T-helper 1 cell treated with Interleukin-12 subunit alpha and Interleukin-12 subunit beta and Interleukin-4 antibody, amounts not matched to agents 30 μg/mL and 1 μg/mL, for 36 hours (primary cell): ENCODE measurements at regions not wholly inside any gene's neighbourhood (a gene's known extent, or its start where the extent isn't known, plus 50 kb on each side); places are given as distances from the start of the nearest gene placed in this dataset.
"Not testable (repeated sequence)": the region's sequence is repeated elsewhere in the genome, so short reads cannot be mapped to it uniquely, and the experiment has no call there.

Experiments used
- H3K27ac Mint-ChIP-seq: one replicate; pipeline ENCODE4 v1.8.0; 2021; ENCODE audit warnings: mild to moderate bottlenecking, mixed read lengths
- H3K27me3 Mint-ChIP-seq: one replicate; pipeline ENCODE4 v1.8.0; 2021; ENCODE audit warnings: low read depth, mixed read lengths
- H3K36me3 Mint-ChIP-seq: one replicate; pipeline ENCODE4 v1.8.0; 2021; ENCODE audit warnings: low read depth, mixed read lengths
- H3K4me1 Mint-ChIP-seq: one replicate; pipeline ENCODE4 v1.8.0; 2021; ENCODE audit warnings: low read depth, mixed read lengths
- H3K4me3 Mint-ChIP-seq: one replicate; pipeline ENCODE4 v1.8.0; 2021; ENCODE audit warnings: mild to moderate bottlenecking, moderate library complexity, mixed read lengths
- H3K9me3 Mint-ChIP-seq: one replicate; pipeline ENCODE4 v1.8.0; 2021; ENCODE audit warnings: mixed read lengths

DNA sequence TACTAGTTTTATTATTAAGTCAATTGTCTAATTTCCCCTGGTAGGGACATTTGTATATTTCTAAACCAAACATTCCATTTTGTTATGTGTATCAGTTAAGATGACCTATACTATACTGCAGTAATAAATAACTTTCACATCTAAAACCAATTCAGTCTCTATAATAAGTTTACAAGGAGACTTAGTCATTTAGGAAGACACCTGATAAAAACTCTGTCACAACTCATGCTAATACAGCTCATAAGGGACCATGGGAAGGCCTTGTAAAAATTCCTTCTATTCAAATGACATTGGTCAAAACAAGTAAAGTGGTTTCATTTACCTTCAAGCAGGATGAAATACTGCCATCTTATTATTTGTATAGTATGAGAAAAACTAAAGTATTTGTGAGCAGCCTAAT is 597.9 kb downstream of the PRIM2 start:
- not testable (repeated sequence) for H3K36me3 Mint-ChIP-seq, H3K4me3 Mint-ChIP-seq, H3K27ac Mint-ChIP-seq, H3K27me3 Mint-ChIP-seq, H3K9me3 Mint-ChIP-seq, H3K4me1 Mint-ChIP-seq

- not testable (repeated sequence) for H3K27me3 Mint-ChIP-seq, H3K36me3 Mint-ChIP-seq, H3K9me3 Mint-ChIP-seq, H3K27ac Mint-ChIP-seq, H3K4me1 Mint-ChIP-seq, H3K4me3 Mint-ChIP-seq
Observed at GRCh38 chr6:57942966-57943365, 625.5 kb downstream of the PRIM2 start.

- not testable (repeated sequence) for H3K4me3 Mint-ChIP-seq, H3K9me3 Mint-ChIP-seq, H3K36me3 Mint-ChIP-seq, H3K27ac Mint-ChIP-seq, H3K27me3 Mint-ChIP-seq, H3K4me1 Mint-ChIP-seq
Observed at GRCh38 chr6:57946084-57946768, 628.8 kb downstream of the PRIM2 start.

GRCh38 chr6:57946769-57947091 is 629.3 kb downstream of the PRIM2 start:
- not testable (repeated sequence) for H3K27me3 Mint-ChIP-seq, H3K4me3 Mint-ChIP-seq, H3K4me1 Mint-ChIP-seq, H3K36me3 Mint-ChIP-seq, H3K9me3 Mint-ChIP-seq, H3K27ac Mint-ChIP-seq

- not testable (repeated sequence) for H3K4me3 Mint-ChIP-seq, H3K9me3 Mint-ChIP-seq, H3K4me1 Mint-ChIP-seq, H3K27ac Mint-ChIP-seq, H3K27me3 Mint-ChIP-seq
- H3K36me3 Mint-ChIP-seq, result peaks cover 11% of the 10 kb centered on the region
Observed at GRCh38 chr6:57948481-57948880, 631.1 kb downstream of the PRIM2 start.

- H3K36me3 Mint-ChIP-seq, result peaks cover 11% of the 10 kb centered on the region
- not testable (repeated sequence) for H3K4me1 Mint-ChIP-seq, H3K4me3 Mint-ChIP-seq, H3K9me3 Mint-ChIP-seq, H3K27me3 Mint-ChIP-seq, H3K27ac Mint-ChIP-seq
Observed at GRCh38 chr6:57950430-57950829, 633.0 kb downstream of the PRIM2 start.

- H3K27me3 Mint-ChIP-seq, result not testable (repeated sequence)
Observed at GRCh38 chr6:57966757-57967156, 649.3 kb downstream of the PRIM2 start.

GRCh38 chr6:57971956-57972355 is 654.5 kb downstream of the PRIM2 start:
- not testable (repeated sequence) for H3K36me3 Mint-ChIP-seq, H3K27me3 Mint-ChIP-seq, H3K9me3 Mint-ChIP-seq

More at GRCh38 chr6:57966757-57967156, 649.3 kb downstream of the PRIM2 start:
- H3K4me3 Mint-ChIP-seq, H3K36me3 Mint-ChIP-seq, H3K4me1 Mint-ChIP-seq, H3K27ac Mint-ChIP-seq, H3K9me3 Mint-ChIP-seq: not testable (repeated sequence)

GRCh38 chr6:57974653-57975052 is 657.2 kb downstream of the PRIM2 start:
- no peak overlapping the region for H3K4me3 Mint-ChIP-seq
- no peaks in the 10 kb centered on the region for H3K36me3 Mint-ChIP-seq
- no peaks in the 10 kb centered on the region for H3K9me3 Mint-ChIP-seq
- H3K4me1 Mint-ChIP-seq, result no peaks in the 10 kb centered on the region
- H3K27ac Mint-ChIP-seq, result no peak overlapping the region
- no peaks in the 10 kb centered on the region for H3K27me3 Mint-ChIP-seq

More at GRCh38 chr6:57971956-57972355, 654.5 kb downstream of the PRIM2 start:
- H3K27ac Mint-ChIP-seq, H3K4me1 Mint-ChIP-seq, H3K4me3 Mint-ChIP-seq: not testable (repeated sequence)

- not testable (repeated sequence) for H3K4me3 Mint-ChIP-seq, H3K27me3 Mint-ChIP-seq, H3K27ac Mint-ChIP-seq, H3K9me3 Mint-ChIP-seq, H3K4me1 Mint-ChIP-seq, H3K36me3 Mint-ChIP-seq
Observed at GRCh38 chr6:57975127-57975526, 657.7 kb downstream of the PRIM2 start.

DNA sequence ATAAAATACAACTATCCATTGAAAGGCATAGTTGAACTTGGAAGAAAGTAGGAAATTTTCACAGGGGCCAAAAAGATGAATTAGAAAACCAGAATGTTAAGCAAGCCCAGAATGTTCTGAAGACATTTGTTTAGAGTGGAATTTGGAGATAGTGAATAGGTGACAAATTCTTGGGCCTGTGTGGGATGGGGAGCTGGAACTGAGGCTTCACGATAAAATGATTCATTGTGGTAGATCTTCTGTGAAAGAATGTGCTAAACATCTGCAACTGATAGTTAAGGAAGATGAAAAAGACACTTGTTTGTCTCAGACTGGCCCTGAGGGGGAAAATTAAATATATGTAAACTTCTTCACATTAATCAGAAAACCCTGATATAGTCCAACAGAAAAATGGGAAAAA is 658.9 kb downstream of the PRIM2 start:
- not testable (repeated sequence) for H3K27ac Mint-ChIP-seq, H3K4me3 Mint-ChIP-seq, H3K27me3 Mint-ChIP-seq, H3K4me1 Mint-ChIP-seq, H3K36me3 Mint-ChIP-seq, H3K9me3 Mint-ChIP-seq

DNA sequence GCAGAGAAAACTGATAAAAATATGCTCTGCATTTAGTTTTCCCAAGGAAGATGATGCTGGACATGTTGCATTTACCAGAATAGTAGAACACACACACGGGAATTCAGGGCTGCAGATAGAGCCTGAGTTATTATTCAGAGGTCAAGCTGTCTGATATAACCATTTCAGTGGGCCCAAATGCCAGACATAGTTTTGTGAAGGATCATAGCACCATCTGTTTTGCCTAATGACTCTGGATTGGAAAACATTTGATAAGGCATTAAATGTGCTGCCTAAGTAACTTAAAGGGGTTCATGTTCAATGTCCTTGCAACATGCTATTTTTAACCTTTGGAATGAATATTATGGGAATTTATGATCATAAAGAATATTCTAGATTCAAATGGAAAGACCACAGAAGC is 666.2 kb downstream of the PRIM2 start:
- H3K27ac Mint-ChIP-seq, H3K9me3 Mint-ChIP-seq, H3K4me1 Mint-ChIP-seq: not testable (repeated sequence)

GRCh38 chr6:57984575-57984974 is 667.1 kb downstream of the PRIM2 start:
- H3K9me3 Mint-ChIP-seq, H3K4me1 Mint-ChIP-seq, H3K27me3 Mint-ChIP-seq, H3K4me3 Mint-ChIP-seq, H3K27ac Mint-ChIP-seq, H3K36me3 Mint-ChIP-seq: not testable (repeated sequence)

More for the DNA sequence above, 666.2 kb downstream of the PRIM2 start:
- H3K27me3 Mint-ChIP-seq, H3K4me3 Mint-ChIP-seq, H3K36me3 Mint-ChIP-seq: not testable (repeated sequence)

- H3K27me3 Mint-ChIP-seq, H3K4me3 Mint-ChIP-seq, H3K27ac Mint-ChIP-seq, H3K36me3 Mint-ChIP-seq, H3K9me3 Mint-ChIP-seq, H3K4me1 Mint-ChIP-seq: not testable (repeated sequence)
Observed at GRCh38 chr6:57985734-57986133, 668.3 kb downstream of the PRIM2 start.

DNA sequence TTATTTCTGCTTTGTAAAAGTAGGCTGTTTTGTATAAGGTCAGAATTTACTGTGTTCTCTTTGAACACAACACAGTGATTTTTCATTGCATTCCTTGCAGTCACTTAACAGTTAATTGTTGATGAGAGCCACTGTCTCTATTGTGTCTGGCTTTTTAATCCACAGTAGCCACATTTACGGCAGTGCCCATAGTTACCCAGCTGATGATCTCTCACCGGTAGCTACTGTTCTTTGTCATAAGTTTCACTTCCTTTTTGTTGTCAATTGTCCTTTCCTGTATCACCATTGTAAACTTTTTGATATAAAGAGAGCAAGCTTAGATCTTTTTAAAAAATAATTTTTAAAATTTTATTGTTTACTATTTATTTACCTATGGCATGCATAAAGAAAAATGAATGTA is 669.2 kb downstream of the PRIM2 start:
- H3K4me1 Mint-ChIP-seq, H3K27me3 Mint-ChIP-seq, H3K9me3 Mint-ChIP-seq, H3K36me3 Mint-ChIP-seq, H3K4me3 Mint-ChIP-seq, H3K27ac Mint-ChIP-seq: not testable (repeated sequence)

DNA sequence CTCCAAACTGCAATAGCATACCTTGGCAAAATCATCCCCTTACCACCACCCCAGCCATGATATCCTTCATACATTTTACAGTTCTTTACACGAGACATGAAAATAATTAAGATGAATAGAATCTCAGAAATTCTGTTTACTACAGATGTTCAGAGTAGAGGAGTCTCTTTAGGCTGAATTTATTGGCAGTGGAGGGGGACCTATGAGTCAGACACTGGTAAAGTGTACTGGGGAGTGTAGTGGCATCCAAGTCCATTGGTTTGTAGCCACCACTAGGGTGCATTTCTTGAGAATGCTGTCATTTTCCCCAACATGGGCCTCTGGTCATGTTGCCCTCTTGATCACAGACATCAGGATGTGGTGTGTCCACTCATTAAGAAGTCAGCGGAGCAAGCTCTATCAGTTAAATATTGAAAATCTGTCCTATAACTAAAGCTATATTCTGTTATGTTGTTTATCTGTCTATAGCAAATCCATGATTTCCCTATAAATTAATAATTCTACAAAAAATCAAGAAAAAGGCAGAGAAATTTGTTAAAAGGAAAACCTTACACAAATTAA is 672.2 kb downstream of the PRIM2 start:
- not testable (repeated sequence) for H3K9me3 Mint-ChIP-seq, H3K36me3 Mint-ChIP-seq, H3K4me3 Mint-ChIP-seq, H3K4me1 Mint-ChIP-seq, H3K27me3 Mint-ChIP-seq, H3K27ac Mint-ChIP-seq
